H9 (cell line): ENCODE measurements at regions not wholly inside any gene's neighbourhood (a gene's known extent, or its start where the extent isn't known, plus 50 kb on each side); places are given as distances from the start of the nearest gene placed in this dataset.

Source experiments
- DNase-seq: peaks from one replicate; pipeline ENCODE4 v3.0.0-alpha.2; 2017
- H2AFZ ChIP-seq: one replicate; pipeline ENCODE4 v1.6.1; 2013; ENCODE audit warnings: mild to moderate bottlenecking, low read length, control low read depth, moderate library complexity
- H2AK5ac ChIP-seq: 2 replicates; pipeline ENCODE4 v1.6.1; 2013; ENCODE audit warnings: low read length, control low read depth, mixed read lengths; ENCODE audit not compliant: insufficient read length
- H2BK120ac ChIP-seq: one replicate; pipeline ENCODE4 v1.6.1; 2013; ENCODE audit warnings: low read depth, mild to moderate bottlenecking, low read length, control low read depth, inconsistent platforms; ENCODE audit not compliant: poor library complexity, severe bottlenecking
- H2BK12ac ChIP-seq: 2 replicates; pipeline ENCODE4 v1.6.1; 2013; ENCODE audit warnings: low read length, control low read depth, mixed read lengths, low read depth; ENCODE audit not compliant: insufficient read length
- H2BK15ac ChIP-seq: 2 replicates; pipeline ENCODE4 v1.6.1; 2013; ENCODE audit warnings: low read depth, low read length, control low read depth
- H2BK20ac ChIP-seq: one replicate; pipeline ENCODE4 v1.6.1; 2013; ENCODE audit warnings: low read depth, mild to moderate bottlenecking, low read length, control low read depth, inconsistent platforms; ENCODE audit not compliant: poor library complexity, severe bottlenecking
- H2BK5ac ChIP-seq: 2 replicates; pipeline ENCODE4 v1.6.1; 2013; ENCODE audit warnings: low read length, control low read depth, mixed read lengths; ENCODE audit not compliant: insufficient read length
- H3K14ac ChIP-seq: 2 replicates; pipeline ENCODE4 v1.6.1; 2013; ENCODE audit warnings: low read length, control low read depth; ENCODE audit not compliant: insufficient read depth
- H3K18ac ChIP-seq: 2 replicates; pipeline ENCODE4 v1.6.1; 2013; ENCODE audit warnings: low read depth, mild to moderate bottlenecking, mixed read lengths, low read length, control low read depth; ENCODE audit not compliant: insufficient read length
- H3K23ac ChIP-seq: 2 replicates; pipeline ENCODE4 v1.6.1; 2013; ENCODE audit warnings: low read length, control low read depth, mixed read lengths, low read depth; ENCODE audit not compliant: insufficient read length
- H3K23me2 ChIP-seq: 2 replicates; pipeline ENCODE4 v1.6.1; 2013; ENCODE audit warnings: low read depth, mild to moderate bottlenecking, mixed read lengths, low read length, control low read depth; ENCODE audit not compliant: insufficient read length, poor library complexity, severe bottlenecking
- H3K27ac ChIP-seq: 2 replicates; pipeline ENCODE4 v1.5.1; 2013; ENCODE audit warnings: low read length, control low read depth, mixed read lengths, low read depth; ENCODE audit not compliant: insufficient read length
- H3K27me3 ChIP-seq: 2 replicates; pipeline ENCODE4 v1.6.1; 2013; ENCODE audit warnings: low read length, control low read depth, inconsistent platforms; ENCODE audit not compliant: insufficient read depth
- H3K4ac ChIP-seq: 2 replicates; pipeline ENCODE4 v1.6.1; 2013; ENCODE audit warnings: low read depth, mild to moderate bottlenecking, control low read depth, inconsistent platforms, low read length, moderate library complexity
- H3K4me1 ChIP-seq: 2 replicates; pipeline ENCODE4 v1.6.1; 2013; ENCODE audit warnings: low read length, control low read depth, inconsistent platforms; ENCODE audit not compliant: insufficient read depth
- H3K4me2 ChIP-seq: 2 replicates; pipeline ENCODE4 v1.6.1; 2013; ENCODE audit warnings: low read length, control low read depth, mixed read lengths; ENCODE audit not compliant: insufficient read length, insufficient read depth
- H3K56ac ChIP-seq: 2 replicates; pipeline ENCODE4 v1.6.1; 2013; ENCODE audit warnings: low read depth, mild to moderate bottlenecking, mixed read lengths, low read length, control low read depth; ENCODE audit not compliant: insufficient read length
- H3K79me1 ChIP-seq: 2 replicates; pipeline ENCODE4 v1.6.1; 2013; ENCODE audit warnings: low read depth, mild to moderate bottlenecking, moderate library complexity, low read length, control low read depth, inconsistent platforms; ENCODE audit not compliant: insufficient read depth, poor library complexity, severe bottlenecking
- H3K79me2 ChIP-seq: 2 replicates; pipeline ENCODE4 v1.6.1; 2013; ENCODE audit warnings: low read length, control low read depth, inconsistent platforms; ENCODE audit not compliant: insufficient read depth
- H3K9ac ChIP-seq: 2 replicates; pipeline ENCODE4 v1.6.1; 2013; ENCODE audit warnings: low read length, control low read depth, mixed read lengths; ENCODE audit not compliant: insufficient read length; ENCODE audit errors: extremely low read depth
- H3K9me3 ChIP-seq: one replicate; pipeline ENCODE4 v1.6.1; 2013; ENCODE audit warnings: low read depth, low read length, inconsistent platforms; ENCODE audit not compliant: control insufficient read depth
- H3T11ph ChIP-seq: one replicate; pipeline ENCODE4 v1.6.1; 2013; ENCODE audit warnings: mild to moderate bottlenecking, low read length, control low read depth, inconsistent platforms
- H4K20me1 ChIP-seq: one replicate; pipeline ENCODE4 v1.6.1; 2013; ENCODE audit not compliant: control insufficient read depth, insufficient read length, insufficient read depth
- H4K5ac ChIP-seq: 2 replicates; pipeline ENCODE4 v1.6.1; 2013; ENCODE audit warnings: low read depth, mild to moderate bottlenecking, mixed read lengths, low read length, control low read depth; ENCODE audit not compliant: insufficient read length
- H4K8ac ChIP-seq: replicated peaks from 2 replicates; pipeline ENCODE4 v1.6.1; 2013; ENCODE audit warnings: low read length, control low read depth, mixed read lengths, low read depth; ENCODE audit not compliant: insufficient read length
- H4K91ac ChIP-seq: 2 replicates; pipeline ENCODE4 v1.6.1; 2013; ENCODE audit warnings: low read depth, mild to moderate bottlenecking, moderate library complexity, mixed read lengths, low read length, control low read depth; ENCODE audit not compliant: insufficient read length
- H3K27ac Mint-ChIP-seq, 3 experiments: 2 replicates in 2 of 3; 3 replicates in 1 of 3; pipeline ENCODE4 v1.8.0; 2020 to 2021; ENCODE audit warnings: mixed read lengths in 3 of 3, mild to moderate bottlenecking in 1 of 3, moderate library complexity in 1 of 3
- H3K27me3 Mint-ChIP-seq: 2 replicates; pipeline ENCODE4 v1.8.0; 2021; ENCODE audit warnings: low read depth, mild to moderate bottlenecking, moderate library complexity, mixed read lengths
- H3K36me3 Mint-ChIP-seq, 3 experiments: 2 replicates in 2 of 3; 3 replicates in 1 of 3; pipeline ENCODE4 v1.8.0; 2020 to 2021; ENCODE audit warnings: low read depth in 3 of 3, mixed read lengths in 3 of 3; ENCODE audit not compliant: insufficient read depth in 1 of 3
- H3K4me1 Mint-ChIP-seq, 2 experiments: 2 replicates each; pipeline ENCODE4 v1.8.0; 2020; ENCODE audit warnings: mixed read lengths in 2 of 2
- H3K4me3 Mint-ChIP-seq, 2 experiments: 2 replicates in 1 of 2; 3 replicates in 1 of 2; pipeline ENCODE4 v1.8.0; 2020 to 2021; ENCODE audit warnings: mild to moderate bottlenecking in 2 of 2, mixed read lengths in 2 of 2, moderate library complexity in 1 of 2
- H3K9me3 Mint-ChIP-seq, 2 experiments: 2 replicates in 1 of 2; 3 replicates in 1 of 2; pipeline ENCODE4 v1.8.0; 2020; ENCODE audit warnings: mild to moderate bottlenecking in 2 of 2, mixed read lengths in 2 of 2, moderate library complexity in 1 of 2
- CTCF ChIP-seq: fragments of 200-600 bp; sonication (generic); conservative IDR thresholded peaks from 3 replicates; pipeline ENCODE4 v1.8.0; 2021; ENCODE audit warnings: antibody characterized with exemption, mild to moderate bottlenecking
- WGBS: extraction: QIAGEN DNeasy Blood & Tissue Kit; methylation state at CpG from one replicate; pipeline ENCODE4 v1.1.7; 2013; ENCODE audit warnings: missing lambda C conversion rate, low lambda C conversion rate, mixed read lengths; ENCODE audit not compliant: insufficient read length; ENCODE audit errors: extremely low coverage; 5-methylcytosine and 5-hydroxymethylcytosine counted together

GRCh38 chr20:50291254-50292078, 100.8 kb downstream of the CEBPB start:
- Histone ChIP-seq H3K27ac (no peak overlapping the region), H3K27me3 (no peaks in the 10 kb centered on the region), H2BK5ac (no peak overlapping the region), H3K4me1 (no peaks in the 10 kb centered on the region), H3K23ac (no peak overlapping the region), H3K4me2 (no peak overlapping the region), H3K56ac (no peak overlapping the region), H2BK12ac (no peak overlapping the region), H2BK20ac (no peak overlapping the region), H3T11ph (no peak overlapping the region), H2AK5ac (no peak overlapping the region), H3K23me2 (no peaks in the 10 kb centered on the region), H4K20me1 (no peaks in the 10 kb centered on the region), H3K79me1 (no peaks in the 10 kb centered on the region), H4K91ac (no peak overlapping the region), H2BK120ac (no peak overlapping the region), H3K9ac (no peak overlapping the region), H2BK15ac (no peak overlapping the region), H4K5ac (no peak overlapping the region), H3K4ac (no peak overlapping the region), H4K8ac (no peak overlapping the region), H3K14ac (no peak overlapping the region), H3K9me3 (no peaks in the 10 kb centered on the region), H3K18ac (no peak overlapping the region), H3K79me2 (no peaks in the 10 kb centered on the region), H2AFZ (no peak overlapping the region)
- peaks cover 3 to 10% of the 10 kb centered on the region in 2 experiments for H3K4me1 Mint-ChIP-seq
- H3K27ac Mint-ChIP-seq: 0 out of 7 replicates have a peak overlapping the region, but pooled peaks of 1 of the 3 experiments have one; percentile 29
- no peak overlapping the region for H3K4me3 Mint-ChIP-seq
- TF ChIP-seq CTCF: no peak
- peaks cover 7% of the 10 kb centered on the region for H3K27me3 Mint-ChIP-seq
- no CpG with 5 or more reads among the region's 16 CpGs for WGBS
- no peaks in the 10 kb centered on the region; a peak in 1 of 5 replicates for H3K9me3 Mint-ChIP-seq
- DNase-seq: no peak
- H3K36me3 Mint-ChIP-seq: no peaks in the 10 kb centered on the region
